Endothelial cell of umbilical vein (primary cell): ENCODE measurements at regions not wholly inside any gene's neighbourhood (a gene's known extent, or its start where the extent isn't known, plus 50 kb on each side); places are given as distances from the start of the nearest gene placed in this dataset.

Experiments used
- BruUV-seq: library from RNA; stranded (reverse); fragments of 400-500 nt; replicated peaks from 2 replicates; lab custom pipeline; 2021; lab: Mats Ljungman, UMichigan
- CTCF ChIA-PET: fragments of 300-600, 350-600 bp; sonication (Branson Sonifier 250); formaldehyde crosslinking; loops from one replicate; lab custom pipeline; 2021; ENCODE audit warnings: antibody characterized with exemption, inconsistent platforms; lab: Charles Lee
- POLR2A ChIA-PET: fragments of 300-600, 350-600 bp; sonication (Branson Sonifier 250); formaldehyde crosslinking; loops from one replicate; lab custom pipeline; 2021; ENCODE audit warnings: antibody characterized with exemption, inconsistent platforms; lab: Charles Lee
- DNase-seq: peaks from one replicate; pipeline ENCODE4 v3.0.0-alpha.2; 2011; ENCODE audit warnings: low read depth, low spot score
- FAIRE-seq: peaks from 2 replicates; lab custom pipeline; 2011; peaks lifted over from hg19 to GRCh38; lab: Jason Lieb, UNC
- H2AFZ ChIP-seq: 2 replicates; pipeline ENCODE4 v1.6.0; 2012; ENCODE audit warnings: low read depth, low read length, control low read depth, inconsistent platforms
- H3K27ac ChIP-seq: 2 replicates; pipeline ENCODE4 v1.5.1; 2011; ENCODE audit warnings: low read depth, mild to moderate bottlenecking, control low read depth, low read length, moderate library complexity; ENCODE audit not compliant: insufficient read depth
- H3K27me3 ChIP-seq, 2 experiments: 2 replicates each; pipeline versions ENCODE4 v1.6.0 to v1.6.1; 2011; ENCODE audit warnings: low read length in 2 of 2, mixed read lengths in 1 of 2; ENCODE audit not compliant: control insufficient read depth in 2 of 2, insufficient read depth in 2 of 2
- H3K36me3 ChIP-seq, 2 experiments: 2 replicates in 1 of 2; 3 replicates in 1 of 2; pipeline ENCODE4 v1.5.1; 2011; ENCODE audit warnings: low read length in 2 of 2, mild to moderate bottlenecking in 1 of 2, moderate library complexity in 1 of 2; ENCODE audit not compliant: control insufficient read depth in 2 of 2, insufficient read depth in 2 of 2; ENCODE audit errors: extremely low read depth in 1 of 2
- H3K4me1 ChIP-seq: 3 replicates; pipeline ENCODE4 v1.5.1; 2011; ENCODE audit warnings: mild to moderate bottlenecking, low read length; ENCODE audit not compliant: control insufficient read depth, insufficient read depth; ENCODE audit errors: extremely low read depth
- H3K4me2 ChIP-seq: 2 replicates; pipeline ENCODE4 v1.6.1; 2011; ENCODE audit warnings: low read length, control low read depth, mixed read lengths; ENCODE audit not compliant: insufficient read depth
- H3K4me3 ChIP-seq, 3 experiments: fragments of 200-600 bp in 1 of 3; sonication (generic), shearing (Covaris generic) in 1 of 3; replicated peaks in 1 of 3; 2 replicates each; pipeline ENCODE4 v1.5.1; 2011 to 2016; ENCODE audit warnings: control low read depth in 3 of 3, low read length in 3 of 3, mild to moderate bottlenecking in 2 of 3, inconsistent platforms in 1 of 3, low read depth in 1 of 3, moderate library complexity in 1 of 3; ENCODE audit not compliant: insufficient read depth in 1 of 3
- H3K79me2 ChIP-seq: 2 replicates; pipeline ENCODE4 v1.6.0; 2012; ENCODE audit warnings: low read length, inconsistent platforms; ENCODE audit not compliant: control insufficient read depth, insufficient read depth
- H3K9ac ChIP-seq: replicated peaks from 2 replicates; pipeline ENCODE3; 2011; ENCODE audit warnings: low read length, control low read depth; ENCODE audit not compliant: insufficient read depth; ENCODE audit errors: extremely low read depth
- H3K9me1 ChIP-seq: replicated peaks from 3 replicates; pipeline ENCODE4 v1.6.0; 2011; ENCODE audit warnings: mild to moderate bottlenecking, low read length; ENCODE audit not compliant: control insufficient read depth, insufficient read depth; ENCODE audit errors: extremely low read depth
- H3K9me3 ChIP-seq: replicated peaks from 2 replicates; pipeline ENCODE4 v1.5.1; 2012; ENCODE audit warnings: low read length, inconsistent platforms; ENCODE audit not compliant: control insufficient read depth, insufficient read depth
- H4K20me1 ChIP-seq: replicated peaks from 2 replicates; pipeline ENCODE3; 2011; ENCODE audit warnings: mild to moderate bottlenecking, low read length; ENCODE audit not compliant: control insufficient read depth, insufficient read depth; ENCODE audit errors: extremely low read depth
- CTCF ChIP-seq, 2 donors: IDR thresholded peaks; 1 replicate in 1 of 2; 2 replicates in 1 of 2; pipeline ENCODE4 v1.5.1; 2011; ENCODE audit warnings: low read length in 2 of 2, mild to moderate bottlenecking in 2 of 2, moderate library complexity in 2 of 2, control low read depth in 1 of 2, inconsistent platforms in 1 of 2, low read depth in 1 of 2; ENCODE audit not compliant: insufficient read depth in 1 of 2; ENCODE audit errors: extremely low read depth in 1 of 2
- EZH2 ChIP-seq: IDR thresholded peaks from 2 replicates; pipeline ENCODE4 v1.6.1; 2012; ENCODE audit warnings: borderline replicate concordance, low read depth, mild to moderate bottlenecking, moderate library complexity, low read length, inconsistent platforms; ENCODE audit not compliant: severe bottlenecking
- FOS ChIP-seq: IDR thresholded peaks from 2 replicates; pipeline ENCODE4 v1.6.1; 2011; ENCODE audit warnings: mild to moderate bottlenecking, low read length, moderate library complexity, borderline replicate concordance; ENCODE audit not compliant: insufficient read depth
- GATA2 ChIP-seq: IDR thresholded peaks from 2 replicates; pipeline ENCODE4 v1.7.0; 2011; ENCODE audit warnings: low read depth, mild to moderate bottlenecking, moderate library complexity, mixed read lengths, low read length; ENCODE audit not compliant: insufficient read length, insufficient read depth
- JUN ChIP-seq: IDR thresholded peaks from 2 replicates; pipeline ENCODE4 v1.6.1; 2011; ENCODE audit warnings: borderline replicate concordance, low read depth; ENCODE audit not compliant: insufficient read length, insufficient read depth
- MAX ChIP-seq: IDR thresholded peaks from 2 replicates; pipeline ENCODE4 v1.6.1; 2011; ENCODE audit not compliant: insufficient read depth, insufficient read length
- MYC ChIP-seq: IDR thresholded peaks from one replicate; pipeline ENCODE4 v1.6.1; 2011; ENCODE audit warnings: mild to moderate bottlenecking, low read depth, low read length
- POLR2A ChIP-seq: IDR thresholded peaks from 2 replicates; pipeline ENCODE4 v1.6.1; 2012; ENCODE audit warnings: low read depth, mild to moderate bottlenecking, control low read depth, low read length
- POLR2AphosphoS5 ChIP-seq: IDR thresholded peaks from 2 replicates; pipeline ENCODE4 v1.6.1; 2012; ENCODE audit warnings: low read depth, mild to moderate bottlenecking, control low read depth, low read length, moderate library complexity; ENCODE audit not compliant: insufficient read depth
- dilution Hi-C: fragments of 300-500 bp; cut with MboI; formaldehyde crosslinking; loops from one replicate; pipeline ENCODE4 v1.15.0; 2019; ENCODE audit warnings: low sequenced_read_pairs; ENCODE audit not compliant: extremely low pct_ligation_motif_present
- intact Hi-C: fragments of 100-400 bp; cut with micrococcal nuclease; formaldehyde crosslinking; loops from one replicate; pipeline ENCODE4 v1.10.0; 2022

- Histone ChIP-seq H3K27ac (no peak overlapping the region), H3K9ac (no peak overlapping the region), H4K20me1 (no peaks in the 10 kb centered on the region), H3K4me2 (no peak overlapping the region), H2AFZ (no peak overlapping the region), H3K9me3 (no peaks in the 10 kb centered on the region), H3K36me3 (no peaks in the 10 kb centered on the region), H3K79me2 (no peaks in the 10 kb centered on the region), H3K4me1 (no peaks in the 10 kb centered on the region), H3K4me3 (no peak overlapping the region), H3K9me1 (no peaks in the 10 kb centered on the region), H3K27me3 (no peaks in the 10 kb centered on the region)
- no TSS peak for BruUV-seq
- CTCF ChIA-PET, result no interaction called here
- DNase-seq (no peak), FAIRE-seq (no peak)
- no peak for TF ChIP-seq FOS
- no peak for TF ChIP-seq POLR2A
- no peak for TF ChIP-seq POLR2AphosphoS5
- no peak for TF ChIP-seq GATA2
- no peak for TF ChIP-seq EZH2
- no peak for TF ChIP-seq MYC
- no peak for TF ChIP-seq MAX
- no peak for TF ChIP-seq JUN
- TF ChIP-seq CTCF (IDR thresholded peaks at IDR 0.05; ENCODE audit: extremely low read depth in 1 of 2, insufficient read depth in 1 of 2, low read depth in 1 of 2, low read length in 2 of 2), result no peak
- POLR2A ChIA-PET, result no interaction called here
- dilution Hi-C loops (no loop called here), intact Hi-C loops (no loop called here)
Observed at GRCh38 chr18:66105016-66105415, 354.2 kb downstream of the CDH7 start.
